Spleen (tissue), 11 donors: ENCODE measurements at regions not wholly inside any gene's neighbourhood (a gene's known extent, or its start where the extent isn't known, plus 50 kb on each side); places are given as distances from the start of the nearest gene placed in this dataset.

ENCODE experiments used
- DNase-seq: peaks from one replicate; pipeline ENCODE4 v3.0.0-alpha.2; 2020
- H3K27ac ChIP-seq, 8 donors: fragments of 200-600 bp; sonication (generic) in 7 of 8; 1 replicate in 4 of 8; 2 replicates in 4 of 8; pipeline versions ENCODE4 v1.5.0 to v1.8.0; 2016 to 2021; ENCODE audit warnings: inconsistent platforms in 4 of 8, mild to moderate bottlenecking in 4 of 8, moderate library complexity in 1 of 8
- H3K27me3 ChIP-seq, 7 donors: fragments of 200-600 bp; sonication (generic) in 6 of 7; replicated peaks in 1 of 7; 1 replicate in 4 of 7; 2 replicates in 3 of 7; pipeline versions ENCODE4 v1.5.0 to v1.8.0; 2016 to 2021; ENCODE audit warnings: inconsistent platforms in 3 of 7, mild to moderate bottlenecking in 1 of 7
- H3K36me3 ChIP-seq, 6 donors: fragments of 200-600 bp; sonication (generic) in 5 of 6; 1 replicate in 4 of 6; 2 replicates in 2 of 6; pipeline versions ENCODE4 v1.5.0 to v1.8.0; 2016 to 2021; ENCODE audit warnings: inconsistent platforms in 2 of 6
- H3K4me1 ChIP-seq, 6 donors: fragments of 200-600 bp; sonication (generic) in 5 of 6; 1 replicate in 3 of 6; 2 replicates in 3 of 6; pipeline versions ENCODE4 v1.5.0 to v1.8.0; 2016 to 2021; ENCODE audit warnings: inconsistent platforms in 3 of 6
- H3K4me3 ChIP-seq, 8 donors: fragments of 200-600 bp; sonication (generic) in 7 of 8; 1 replicate in 4 of 8; 2 replicates in 4 of 8; pipeline versions ENCODE4 v1.5.0 to v1.8.0; 2016 to 2021; ENCODE audit warnings: inconsistent platforms in 4 of 8, mild to moderate bottlenecking in 4 of 8, moderate library complexity in 2 of 8
- H3K9me3 ChIP-seq, 8 donors: fragments of 200-600 bp; sonication (generic) in 7 of 8; 1 replicate in 4 of 8; 2 replicates in 4 of 8; pipeline versions ENCODE4 v1.5.0 to v1.8.0; 2016 to 2021; ENCODE audit warnings: inconsistent platforms in 4 of 8
- POLR2A ChIP-seq, 3 donors: fragments of 450-650 bp; IDR thresholded peaks; one replicate each; pipeline ENCODE4 v1.5.1; 2017; ENCODE audit warnings: antibody characterized with exemption in 3 of 3, mild to moderate bottlenecking in 1 of 3
- POLR2AphosphoS5 ChIP-seq, 3 donors: sonication (generic); formaldehyde crosslinking; IDR thresholded peaks; one replicate each; pipeline ENCODE4 v1.5.1; 2017; ENCODE audit warnings: antibody characterized with exemption in 3 of 3
- WGBS, 5 donors: extraction: QIAGEN DNeasy Blood & Tissue Kit in 3 of 5; methylation state at CpG; one replicate each; pipeline versions ENCODE4 v1.1.5 to v1.1.7; 2013 to 2018; 5-methylcytosine and 5-hydroxymethylcytosine counted together
- intact Hi-C: fragments of 100-400 bp; cut with DNase I; formaldehyde crosslinking; loops from one replicate; pipeline ENCODE4 v1.15.0; 2023; ENCODE audit warnings: low total_unique reads
- TF ChIP-seq, protein P1 (sequence below), 11 experiments: fragments of 200-600 bp in 7 of 11; fragments of 450-650 bp in 4 of 11; sonication (generic) in 4 of 11; IDR thresholded peaks in 8 of 11; conservative IDR thresholded peaks in 3 of 11; 1 replicate in 7 of 11; 2 replicates in 4 of 11; pipeline versions ENCODE4 v1.4.0 to v1.8.0; 2016 to 2021; ENCODE audit warnings: antibody characterized with exemption in 11 of 11, inconsistent platforms in 4 of 11, mild to moderate bottlenecking in 1 of 11
- donor health status: healthy with polysubstance abuse.
- donor health status: DM: no; HTN: no; CAD: no; lungs with moderate emphysema.
- donor health status: DM: no; HTN: no; CAD: no.
- donor health status: Bipolar disorder and iron deficiency.
- donor health status: healthy.
- donor health status: DM: no; HTN: no; CAD: no.
- donor health status: DM: yes; HTN: yes; CAD: no.

DNA sequence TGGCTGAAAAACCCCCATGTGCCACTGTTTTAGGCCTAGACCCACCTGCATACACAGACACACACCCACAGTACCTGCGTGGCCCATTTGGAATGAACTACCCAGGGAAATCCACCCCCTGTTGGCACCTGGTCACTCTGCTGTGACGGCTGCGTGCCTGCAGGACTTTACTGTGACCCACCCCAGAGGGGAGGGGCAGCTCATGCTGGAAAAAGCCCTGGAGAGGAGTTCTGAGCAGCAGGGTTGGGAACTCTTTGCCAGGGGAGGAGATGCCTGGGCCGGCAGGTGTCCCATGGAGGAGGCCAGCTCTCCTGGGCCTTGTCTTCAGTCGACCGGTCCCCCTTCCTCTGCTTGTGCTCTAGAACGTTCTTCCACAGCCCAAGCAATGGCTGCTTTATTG lies 87.3 kb upstream of the CSF3R start:
- TF ChIP-seq POLR2A (IDR thresholded peaks at IDR 0.05) (no peak), POLR2AphosphoS5 (IDR thresholded peaks at IDR 0.05) (no peak)
- TF ChIP-seq, protein P1, sequence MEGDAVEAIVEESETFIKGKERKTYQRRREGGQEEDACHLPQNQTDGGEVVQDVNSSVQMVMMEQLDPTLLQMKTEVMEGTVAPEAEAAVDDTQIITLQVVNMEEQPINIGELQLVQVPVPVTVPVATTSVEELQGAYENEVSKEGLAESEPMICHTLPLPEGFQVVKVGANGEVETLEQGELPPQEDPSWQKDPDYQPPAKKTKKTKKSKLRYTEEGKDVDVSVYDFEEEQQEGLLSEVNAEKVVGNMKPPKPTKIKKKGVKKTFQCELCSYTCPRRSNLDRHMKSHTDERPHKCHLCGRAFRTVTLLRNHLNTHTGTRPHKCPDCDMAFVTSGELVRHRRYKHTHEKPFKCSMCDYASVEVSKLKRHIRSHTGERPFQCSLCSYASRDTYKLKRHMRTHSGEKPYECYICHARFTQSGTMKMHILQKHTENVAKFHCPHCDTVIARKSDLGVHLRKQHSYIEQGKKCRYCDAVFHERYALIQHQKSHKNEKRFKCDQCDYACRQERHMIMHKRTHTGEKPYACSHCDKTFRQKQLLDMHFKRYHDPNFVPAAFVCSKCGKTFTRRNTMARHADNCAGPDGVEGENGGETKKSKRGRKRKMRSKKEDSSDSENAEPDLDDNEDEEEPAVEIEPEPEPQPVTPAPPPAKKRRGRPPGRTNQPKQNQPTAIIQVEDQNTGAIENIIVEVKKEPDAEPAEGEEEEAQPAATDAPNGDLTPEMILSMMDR (IDR thresholded peaks at IDR 0.05 in 8 of 11, conservative IDR thresholded peaks at IDR 0.05 in 3 of 11): no peak
- peak; percentile 53 for DNase-seq
- Histone ChIP-seq H3K27me3 (peaks cover 0 to 43% (median 14%) of the 10 kb centered on the region in 7 donors), H3K4me3 (no peak overlapping the region), H3K9me3 (no peaks in the 10 kb centered on the region), H3K4me1 (no peaks in the 10 kb centered on the region), H3K36me3 (no peaks in the 10 kb centered on the region), H3K27ac (no peak overlapping the region)
- 69 to 81% (median 77%) methylated on average over 5 to 7 of the region's 7 CpGs for WGBS, 5 donors
- intact Hi-C loops: no loop called here

DNA sequence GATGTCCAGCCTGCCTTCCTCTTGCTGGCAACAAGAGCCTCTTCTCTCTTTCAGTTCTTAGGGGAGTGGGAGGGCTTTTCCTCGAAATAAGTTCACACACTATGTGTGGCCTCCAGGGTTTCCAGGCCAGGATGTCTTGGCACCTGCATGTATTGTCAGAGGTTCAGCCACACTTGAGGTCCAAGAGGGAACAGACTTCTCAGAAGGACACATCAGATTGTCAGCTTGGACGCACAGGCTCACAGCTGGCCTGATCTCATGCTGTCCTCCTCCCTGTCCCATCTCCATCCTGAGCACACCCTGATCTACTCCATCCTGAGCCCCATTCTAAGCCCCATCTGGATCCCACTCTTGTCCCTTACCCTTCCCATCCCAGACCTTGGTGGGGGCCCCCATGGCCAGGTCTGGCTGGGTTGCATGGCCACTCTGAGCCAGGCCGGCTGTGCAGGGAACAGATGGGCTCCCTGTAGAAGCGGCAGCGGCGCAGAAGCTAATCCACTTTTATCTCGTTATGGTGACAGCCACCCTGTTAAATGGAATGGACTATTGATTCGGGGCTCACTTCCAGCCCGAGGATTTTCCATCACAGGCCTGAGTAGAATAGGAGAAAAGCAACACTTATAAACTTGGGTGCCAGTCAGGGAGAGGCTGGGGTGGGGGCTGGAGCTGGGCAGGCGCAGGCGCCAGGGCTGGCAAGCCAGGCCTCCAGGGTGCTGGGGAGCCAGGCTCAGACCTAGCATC lies 85.1 kb upstream of the CSF3R start:
- WGBS, 5 donors: 79 to 89% (median 83%) methylated on average over 11 of the region's 11 CpGs
- intact Hi-C loops: no loop called here

DNA sequence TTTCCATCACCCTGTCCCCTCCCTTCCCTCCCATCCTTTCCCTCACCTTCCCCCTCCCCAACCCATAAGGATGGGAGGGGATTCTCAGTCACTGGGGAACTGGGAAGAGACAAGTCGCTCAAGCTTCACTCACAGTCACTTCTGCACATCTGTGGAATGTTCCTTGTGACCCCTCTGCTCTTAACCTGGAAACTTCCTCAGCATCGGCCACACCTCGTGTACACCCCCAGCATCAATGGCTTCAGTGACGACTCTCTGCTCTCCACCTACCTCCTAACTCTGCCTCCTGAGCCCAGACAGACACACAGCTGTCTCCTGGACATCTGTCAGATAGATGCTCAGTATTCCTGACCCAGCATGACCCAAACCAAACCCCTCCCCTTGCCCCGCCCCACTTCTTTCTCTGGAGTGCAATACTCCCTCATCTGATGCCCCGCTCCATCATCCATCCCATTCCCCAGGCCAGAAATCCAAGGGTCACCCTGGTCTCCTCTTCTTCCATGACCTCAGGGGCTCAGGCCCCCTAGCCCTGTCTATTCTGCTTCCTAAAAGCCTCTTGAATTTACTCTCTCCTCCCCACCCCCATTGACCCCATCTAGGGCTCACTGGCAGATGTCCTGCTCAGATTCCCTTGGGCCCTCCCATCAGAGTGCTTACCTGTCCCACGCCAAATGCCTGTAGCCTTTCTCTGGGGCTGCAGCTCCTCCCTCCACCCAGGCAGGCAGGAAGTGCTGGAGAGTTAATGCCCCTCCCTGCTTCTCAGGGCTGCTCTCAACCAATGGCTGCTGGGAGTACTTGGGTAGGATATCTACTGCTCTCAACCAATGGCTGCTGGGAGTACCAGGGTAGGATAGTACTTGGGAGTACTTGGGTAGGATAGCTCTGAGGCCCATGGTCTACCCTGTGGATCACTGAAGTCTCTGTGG lies 83.1 kb upstream of the CSF3R start:
- no peak overlapping the region for H3K27ac ChIP-seq
- no peak overlapping the region for H3K4me3 ChIP-seq
- intact Hi-C loops: no loop called here
- H3K36me3 ChIP-seq: no peaks in the 10 kb centered on the region
- H3K9me3 ChIP-seq: no peaks in the 10 kb centered on the region
- H3K27me3 ChIP-seq: peaks cover 0 to 15% (median 0%) of the 10 kb centered on the region in 7 donors
- 64 to 80% (median 79%) methylated on average over 7 of the region's 7 CpGs for WGBS, 5 donors
- TF ChIP-seq POLR2AphosphoS5 (IDR thresholded peaks at IDR 0.05) (no peak), POLR2A (IDR thresholded peaks at IDR 0.05) (no peak)
- TF ChIP-seq, protein P1 (IDR thresholded peaks at IDR 0.05 in 8 of 11, conservative IDR thresholded peaks at IDR 0.05 in 3 of 11): no peak
- no peaks in the 10 kb centered on the region for H3K4me1 ChIP-seq
- peak; percentile 24 for DNase-seq

More for the DNA sequence above, 85.1 kb upstream of the CSF3R start:
- peak; percentile 50 for DNase-seq
- Histone ChIP-seq H3K4me1 (no peaks in the 10 kb centered on the region), H3K4me3 (no peak overlapping the region), H3K9me3 (no peaks in the 10 kb centered on the region), H3K36me3 (no peaks in the 10 kb centered on the region), H3K27me3 (peaks cover 0 to 23% (median 7%) of the 10 kb centered on the region in 7 donors), H3K27ac (no peak overlapping the region)
- TF ChIP-seq, protein P1 (IDR thresholded peaks at IDR 0.05 in 8 of 11, conservative IDR thresholded peaks at IDR 0.05 in 3 of 11): no peak
- TF ChIP-seq POLR2A (IDR thresholded peaks at IDR 0.05) (no peak), POLR2AphosphoS5 (IDR thresholded peaks at IDR 0.05) (no peak)
